ENCODE measurements at regions not wholly inside any gene's neighbourhood (a gene's known extent, or its start where the extent isn't known, plus 50 kb on each side); places are given as distances from the start of the nearest gene placed in this dataset.
A peak's percentile ranks its signal among the peaks of the same experiment; 100 is the strongest.

GRCh38 chr6:14439419-14439818 lies 321.8 kb downstream of the CD83 start:
- DNase-seq (ENCODE audit: insufficient read length, low spot score, missing footprints): no peak
- H4K20me1 ChIP-seq (ENCODE audit: insufficient read depth, low read length): no peaks in the 10 kb centered on the region
- H3K4me1 ChIP-seq (ENCODE audit: insufficient read depth, low read length): peaks cover 5% of the 10 kb centered on the region
- TF ChIP-seq CTCF (IDR thresholded peaks at IDR 0.05; ENCODE audit: extremely low read depth, low read depth, low read length): no peak
- no peak overlapping the region for H2AFZ ChIP-seq (ENCODE audit: low read length)
- H3K36me3 ChIP-seq (ENCODE audit: insufficient read depth, low read length): no peaks in the 10 kb centered on the region
- no peaks in the 10 kb centered on the region for H3K27me3 ChIP-seq (ENCODE audit: insufficient read depth, low read length)
- peaks cover 5% of the 10 kb centered on the region for H3K9me3 ChIP-seq (ENCODE audit: low read depth, low read length)
- H3K27ac ChIP-seq (ENCODE audit: low read depth, low read length): no peak overlapping the region
- H3K4me2 ChIP-seq (ENCODE audit: insufficient read depth, low read length): no peak overlapping the region
- no peaks in the 10 kb centered on the region for H3K79me2 ChIP-seq (ENCODE audit: insufficient read depth, low read length)
- no peak overlapping the region for H3K4me3 ChIP-seq (ENCODE audit: insufficient read depth, low read length)

DNA sequence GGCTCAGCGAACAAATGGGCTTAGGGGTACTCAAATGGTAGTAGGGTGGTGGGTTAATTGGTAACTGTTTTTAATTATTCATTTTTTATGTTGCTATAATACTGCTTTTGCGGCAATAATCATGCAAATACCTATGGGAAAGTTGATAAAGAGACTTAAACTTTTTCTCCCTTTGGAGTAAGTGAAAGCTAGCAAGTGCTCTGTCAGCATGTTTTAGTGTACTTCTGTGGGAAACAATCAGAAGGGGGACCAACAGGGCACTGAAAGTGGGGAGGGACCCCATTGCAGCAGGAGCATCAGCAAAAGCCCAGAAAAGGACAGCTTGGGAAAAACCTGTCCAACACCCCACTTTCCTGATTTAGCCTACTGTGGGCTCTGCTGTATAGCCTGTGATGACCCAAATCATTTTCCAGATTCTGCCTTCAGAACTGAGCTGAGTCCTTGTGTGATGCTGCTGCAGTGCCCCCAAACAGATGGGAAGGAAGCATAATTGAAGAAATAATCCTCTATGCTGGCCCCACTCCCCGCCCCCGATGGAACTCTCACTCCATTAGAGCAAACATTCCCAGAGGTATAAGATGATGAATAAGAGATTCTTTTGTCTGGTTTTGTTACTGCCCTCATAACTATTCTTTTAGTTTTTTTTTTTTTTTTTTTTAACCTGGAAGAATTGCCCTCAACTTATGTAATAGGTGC lies 322.8 kb downstream of the CD83 start:
- Histone ChIP-seq H3K27ac (ENCODE audit: low read depth, low read length) (no peak overlapping the region), H3K4me2 (ENCODE audit: insufficient read depth, low read length) (peak overlapping the region; percentile 60)

DNA sequence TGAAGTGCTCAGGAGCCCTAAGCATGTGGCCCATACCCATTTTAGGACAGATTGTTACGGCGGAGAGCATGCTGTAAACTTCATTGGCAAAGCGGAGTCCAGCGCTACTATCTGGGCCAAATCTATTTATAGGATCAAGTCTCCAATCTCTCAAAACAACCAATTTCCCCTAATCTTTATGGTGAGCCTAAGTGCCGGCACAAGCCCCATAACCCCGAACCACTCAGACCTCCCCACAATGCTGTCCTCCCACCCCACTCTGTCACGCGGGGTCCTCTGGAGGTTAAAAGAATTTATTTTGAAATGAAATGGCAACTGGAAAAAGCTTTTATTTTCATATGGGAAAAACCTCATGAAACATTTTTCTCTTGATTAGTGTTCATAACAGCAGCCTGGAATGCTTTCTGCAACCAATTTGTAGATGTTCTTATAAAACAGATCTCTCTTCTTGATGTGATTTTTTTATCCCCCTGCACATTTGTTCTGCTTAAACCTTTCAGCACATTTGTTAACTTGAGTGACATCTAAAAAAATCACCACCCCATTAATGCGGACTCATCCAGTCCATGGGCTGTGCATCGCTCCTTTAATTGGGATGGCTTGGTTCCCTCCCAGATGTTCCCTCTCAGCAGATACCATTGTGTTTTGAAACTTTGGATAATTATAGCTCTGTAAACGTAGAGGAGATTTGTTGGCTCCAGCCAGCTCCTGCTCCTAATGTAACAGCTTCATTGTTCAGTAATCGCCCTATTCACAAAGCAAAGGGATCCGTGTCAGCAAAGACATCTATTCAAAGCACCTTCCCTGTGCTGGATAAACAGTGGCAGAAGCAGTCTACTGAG lies 323.6 kb downstream of the CD83 start:
- Histone ChIP-seq H4K20me1 (ENCODE audit: insufficient read depth, low read length) (no peaks in the 10 kb centered on the region), H3K4me1 (ENCODE audit: insufficient read depth, low read length) (peaks cover 5% of the 10 kb centered on the region), H3K27ac (ENCODE audit: low read depth, low read length) (no peak overlapping the region), H3K79me2 (ENCODE audit: insufficient read depth, low read length) (no peaks in the 10 kb centered on the region), H3K9me3 (ENCODE audit: low read depth, low read length) (peaks cover 5% of the 10 kb centered on the region), H3K4me3 (ENCODE audit: insufficient read depth, low read length) (no peak overlapping the region), H3K36me3 (ENCODE audit: insufficient read depth, low read length) (no peaks in the 10 kb centered on the region), H3K27me3 (ENCODE audit: insufficient read depth, low read length) (no peaks in the 10 kb centered on the region), H2AFZ (ENCODE audit: low read length) (peak overlapping the region; percentile 46), H3K4me2 (ENCODE audit: insufficient read depth, low read length) (peak overlapping the region; percentile 60)
- DNase-seq (ENCODE audit: insufficient read length, low spot score, missing footprints): no peak
- no peak for TF ChIP-seq CTCF (IDR thresholded peaks at IDR 0.05; ENCODE audit: extremely low read depth, low read depth, low read length)

More for the DNA sequence above, 322.8 kb downstream of the CD83 start:
- Histone ChIP-seq H3K9me3 (ENCODE audit: low read depth, low read length) (peaks cover 5% of the 10 kb centered on the region), H3K36me3 (ENCODE audit: insufficient read depth, low read length) (no peaks in the 10 kb centered on the region), H2AFZ (ENCODE audit: low read length) (peak overlapping the region; percentile 33), H3K27me3 (ENCODE audit: insufficient read depth, low read length) (no peaks in the 10 kb centered on the region), H4K20me1 (ENCODE audit: insufficient read depth, low read length) (no peaks in the 10 kb centered on the region), H3K4me1 (ENCODE audit: insufficient read depth, low read length) (peaks cover 5% of the 10 kb centered on the region), H3K4me3 (ENCODE audit: insufficient read depth, low read length) (no peak overlapping the region), H3K79me2 (ENCODE audit: insufficient read depth, low read length) (no peaks in the 10 kb centered on the region)
- DNase-seq (ENCODE audit: insufficient read length, low spot score, missing footprints): no peak
- no peak for TF ChIP-seq CTCF (IDR thresholded peaks at IDR 0.05; ENCODE audit: extremely low read depth, low read depth, low read length)

DNA sequence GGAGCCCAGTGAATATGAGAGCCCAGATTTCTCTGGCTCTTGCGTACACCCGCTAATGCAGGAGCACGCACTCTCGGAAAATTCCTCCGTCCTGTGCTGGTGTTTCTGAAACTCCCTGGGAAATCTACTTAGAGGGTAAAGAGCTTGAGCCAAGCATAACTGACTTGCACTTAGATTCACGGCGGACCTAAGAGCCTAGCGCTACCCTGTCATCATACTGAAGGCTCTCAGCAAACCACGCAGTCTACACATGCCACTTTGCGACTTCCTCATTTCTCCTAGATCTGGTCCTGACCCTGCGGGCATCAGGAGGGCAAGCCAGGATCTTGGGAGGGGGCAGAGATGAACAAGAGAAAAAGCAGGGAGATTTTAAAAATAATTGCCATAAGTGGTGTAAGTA lies 324.7 kb downstream of the CD83 start:
- H3K4me2 ChIP-seq (ENCODE audit: insufficient read depth, low read length): no peak overlapping the region
- DNase-seq (ENCODE audit: insufficient read length, low spot score, missing footprints): no peak
- no peak for TF ChIP-seq CTCF (IDR thresholded peaks at IDR 0.05; ENCODE audit: extremely low read depth, low read depth, low read length)
- H4K20me1 ChIP-seq (ENCODE audit: insufficient read depth, low read length): no peaks in the 10 kb centered on the region
- no peaks in the 10 kb centered on the region for H3K79me2 ChIP-seq (ENCODE audit: insufficient read depth, low read length)
- peaks cover 5% of the 10 kb centered on the region for H3K4me1 ChIP-seq (ENCODE audit: insufficient read depth, low read length)
- H3K27ac ChIP-seq (ENCODE audit: low read depth, low read length): no peak overlapping the region
- H3K9me3 ChIP-seq (ENCODE audit: low read depth, low read length): peaks cover 5% of the 10 kb centered on the region
- no peaks in the 10 kb centered on the region for H3K27me3 ChIP-seq (ENCODE audit: insufficient read depth, low read length)
- no peak overlapping the region for H3K4me3 ChIP-seq (ENCODE audit: insufficient read depth, low read length)
- no peak overlapping the region for H2AFZ ChIP-seq (ENCODE audit: low read length)
- H3K36me3 ChIP-seq (ENCODE audit: insufficient read depth, low read length): no peaks in the 10 kb centered on the region
